ENCODE measurements at regions not wholly inside any gene's neighbourhood (a gene's known extent, or its start where the extent isn't known, plus 50 kb on each side); places are given as distances from the start of the nearest gene placed in this dataset.

GRCh38 chr3:46114323-46114988, 87.2 kb upstream of the XCR1 start:
- no peak for DNase-seq

DNA sequence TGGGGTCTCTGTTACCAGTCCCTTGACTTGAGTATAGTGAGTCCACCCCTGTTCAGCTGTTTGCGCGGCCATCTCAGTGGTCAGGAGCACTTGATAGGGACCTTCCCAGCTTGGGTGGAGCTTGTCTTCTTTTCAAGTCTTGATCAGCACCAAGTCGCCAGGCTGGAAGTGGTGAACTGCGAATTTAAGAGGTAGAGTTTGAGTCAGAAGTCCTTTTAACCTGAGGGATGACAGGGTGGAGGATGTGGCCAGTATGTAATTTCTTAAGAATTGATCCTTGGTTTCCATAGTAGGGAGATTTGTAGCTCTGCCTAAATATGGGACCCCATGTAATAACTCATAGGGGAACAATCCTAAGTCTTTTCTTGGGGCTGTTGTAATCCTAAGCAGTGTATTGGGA, 86.3 kb upstream of the XCR1 start:
- DNase-seq: no peak

- no peak for DNase-seq
These were observed 85.7 kb upstream of the XCR1 start for GRCh38 chr3:46112984-46113383.

- DNase-seq: no peak
These were observed 85.0 kb upstream of the XCR1 start for GRCh38 chr3:46112296-46112695.

GRCh38 chr3:46110701-46111493, 83.6 kb upstream of the XCR1 start:
- DNase-seq: peak in 5 of 56 donors; percentile 10 to 30 (median 24)

DNA sequence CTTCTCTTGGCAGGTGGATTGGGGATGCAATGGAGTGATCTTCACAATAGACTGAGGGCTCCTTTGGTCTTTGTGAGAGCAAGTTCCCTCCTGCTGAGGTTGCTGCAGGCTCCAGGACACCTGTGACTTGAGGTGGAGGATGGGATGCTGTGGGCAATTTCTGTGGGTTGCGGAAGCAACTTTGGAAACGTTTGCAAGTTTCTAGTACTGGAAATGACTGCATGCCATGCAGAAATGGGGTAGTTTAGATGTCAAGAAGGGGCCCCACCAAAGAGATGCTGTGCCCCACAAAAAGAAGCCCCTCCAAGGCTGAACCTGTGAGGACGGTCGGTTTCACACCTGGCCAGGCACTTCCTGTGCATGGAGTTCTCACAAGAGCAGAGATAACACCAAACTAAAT, 80.4 kb upstream of the XCR1 start:
- no peak for DNase-seq

DNA sequence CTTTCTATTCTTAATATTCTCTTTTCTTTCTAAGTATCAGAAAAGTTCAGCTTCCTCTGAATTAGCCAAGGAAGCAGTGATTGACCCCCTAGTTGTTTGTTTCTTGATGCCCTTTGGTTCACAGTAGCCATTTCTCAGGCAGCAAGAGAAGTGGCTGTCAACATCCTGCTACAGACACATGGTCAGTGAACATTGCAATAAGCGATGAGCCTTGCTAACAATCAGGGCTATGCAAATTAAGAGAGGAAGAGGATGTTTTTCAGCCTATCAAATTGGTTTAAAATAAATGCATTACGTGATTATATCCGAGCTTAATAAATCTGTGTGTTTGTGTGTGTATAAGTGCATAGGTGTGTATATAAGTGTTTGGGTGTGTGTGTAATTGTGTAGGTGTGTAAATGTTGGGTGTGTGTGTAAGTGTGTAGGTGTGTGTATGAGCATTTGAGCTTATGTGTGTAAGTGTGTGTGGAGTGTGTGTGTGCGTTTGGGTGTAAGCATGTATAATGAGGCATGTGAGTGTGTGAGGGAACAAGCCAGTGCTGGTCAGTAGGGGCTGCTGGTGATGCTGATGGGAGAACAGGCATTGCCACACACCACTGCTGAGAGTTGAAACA, 78.1 kb upstream of the XCR1 start:
- no peak for DNase-seq

DNA sequence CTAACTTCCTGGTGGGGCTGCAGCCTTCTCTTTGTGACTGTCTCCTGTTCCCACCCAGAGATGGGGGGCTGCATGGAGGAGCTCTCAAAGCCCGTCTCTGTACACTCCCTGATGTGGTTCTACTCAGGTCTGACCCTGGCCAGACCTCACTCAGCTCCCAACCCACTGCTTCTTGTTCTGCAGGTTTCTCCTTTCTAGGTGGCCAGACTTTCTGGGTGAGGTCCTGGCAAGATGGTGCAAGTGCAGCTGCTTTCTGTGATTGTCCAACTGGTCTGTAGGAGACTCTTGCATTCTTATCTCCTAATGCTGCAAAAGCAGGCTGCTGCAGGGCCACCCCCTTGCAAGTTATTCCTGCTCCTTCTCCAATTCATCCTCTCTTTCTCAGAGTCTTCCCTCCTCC, 77.4 kb upstream of the XCR1 start:
- DNase-seq: no peak

DNA sequence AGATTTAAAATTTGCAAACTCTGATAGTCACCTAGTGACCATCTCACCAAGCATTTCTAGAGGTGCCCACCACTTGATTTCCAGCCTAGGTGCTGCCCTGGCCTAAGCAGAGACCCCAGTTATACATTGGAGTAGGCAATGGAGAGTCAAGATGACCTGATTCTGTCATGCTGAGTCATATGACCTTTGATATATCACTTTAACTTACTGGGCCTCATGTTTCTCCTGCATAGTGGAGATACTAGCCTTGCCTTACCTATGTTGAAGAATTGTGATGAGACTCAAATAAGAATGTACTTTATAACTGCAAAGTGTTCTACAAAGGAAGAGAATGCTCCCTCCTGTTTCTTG, 75.5 kb upstream of the XCR1 start:
- no peak for DNase-seq

DNA sequence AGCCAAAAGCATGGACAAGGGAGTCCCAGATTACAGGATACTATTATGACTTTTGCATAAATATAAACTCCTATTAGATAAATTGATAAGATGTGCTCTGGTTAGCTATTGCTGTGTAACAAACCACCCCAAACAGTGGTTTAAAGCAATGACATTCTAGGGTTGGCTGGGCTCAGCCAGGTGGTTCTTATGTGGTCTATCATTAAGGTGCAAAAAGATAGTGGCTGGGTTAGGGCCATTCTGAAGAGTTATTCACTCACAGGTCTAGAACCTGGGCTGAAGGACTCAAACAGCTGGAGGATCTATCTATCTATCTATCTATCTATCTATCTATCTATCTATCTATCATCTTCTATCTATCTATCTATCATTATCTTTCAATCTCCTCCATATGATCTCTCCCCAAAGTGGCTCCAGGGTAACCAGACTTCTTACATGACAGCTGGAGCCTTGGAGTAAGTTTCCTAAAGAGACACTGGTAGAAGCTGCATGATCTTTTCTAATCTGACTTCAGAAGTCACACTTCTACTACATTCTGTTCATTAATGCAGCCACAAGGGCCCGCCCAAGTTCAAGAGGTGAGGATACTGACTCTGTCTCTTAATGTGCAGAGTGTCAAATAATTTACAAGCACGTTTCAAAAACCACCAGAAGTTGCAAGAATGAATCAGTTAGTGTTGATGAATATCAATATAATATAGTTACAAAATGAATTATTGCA, 74.9 kb upstream of the XCR1 start:
- DNase-seq: no peak

DNA sequence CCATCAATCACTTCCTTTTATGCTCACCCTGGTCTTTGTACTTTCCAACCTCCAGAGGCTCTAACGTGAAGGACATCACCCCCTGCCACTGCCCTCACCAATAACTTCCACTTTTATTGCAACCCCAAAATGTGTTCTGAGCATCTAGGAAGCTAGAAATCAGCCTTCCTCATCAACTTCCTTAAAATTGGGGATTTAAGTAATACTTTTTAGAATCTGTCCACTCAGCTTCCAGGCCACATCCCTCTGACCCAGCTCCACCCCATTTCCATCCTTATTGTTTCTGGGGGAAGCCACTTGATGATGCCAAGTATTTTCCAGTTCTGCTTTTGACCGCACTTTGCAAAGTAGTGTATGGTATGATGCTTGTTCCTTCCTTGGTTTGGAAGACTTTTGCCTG, 73.5 kb upstream of the XCR1 start:
- peak in 2 of 56 donors; percentile 5 to 30 for DNase-seq

DNA sequence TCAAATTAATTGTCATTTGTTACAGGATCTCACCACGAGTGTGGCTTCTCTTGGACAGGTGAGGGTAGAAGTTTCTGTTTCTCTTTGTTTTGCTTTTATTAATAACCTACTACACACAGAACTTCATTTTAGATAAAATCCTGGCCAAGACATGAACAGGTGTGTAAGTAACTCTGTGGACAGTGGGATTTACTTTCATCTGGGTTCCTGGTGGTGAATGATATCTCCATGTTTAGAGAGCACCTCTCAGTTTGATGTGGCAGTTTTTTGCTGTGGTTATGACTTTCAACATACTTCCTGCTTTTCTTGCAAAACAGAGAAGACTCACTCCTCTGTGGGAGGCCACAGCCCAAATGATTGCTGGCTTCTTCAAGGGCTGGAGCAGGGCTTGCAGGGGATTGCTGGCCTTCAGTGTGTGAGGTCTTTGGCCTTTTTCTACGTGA, 71.1 kb upstream of the XCR1 start:
- peak in 1 of 56 donors; percentile 5 for DNase-seq

- no peak for DNase-seq
These were observed 70.5 kb upstream of the XCR1 start for GRCh38 chr3:46097691-46098241.

DNA sequence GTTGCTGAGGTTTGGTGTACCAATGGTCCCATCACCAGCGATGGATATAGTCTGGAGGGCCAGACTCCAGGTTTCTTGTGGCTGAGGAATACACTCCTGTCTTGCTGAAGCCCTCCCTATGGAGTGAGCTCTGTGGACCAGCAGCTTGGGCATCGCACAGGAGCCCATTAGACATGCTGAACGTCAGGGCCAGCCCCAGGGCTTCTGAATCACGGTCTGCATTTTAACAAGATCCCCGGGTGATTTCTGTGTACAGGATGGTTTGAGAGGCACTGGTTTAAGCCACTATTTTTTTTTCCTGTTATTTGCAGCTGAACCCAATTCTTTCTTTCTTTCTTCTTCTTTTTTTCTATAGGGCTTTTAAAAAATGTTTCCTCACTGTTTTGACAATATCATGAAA, 69.5 kb upstream of the XCR1 start:
- DNase-seq: no peak

DNA sequence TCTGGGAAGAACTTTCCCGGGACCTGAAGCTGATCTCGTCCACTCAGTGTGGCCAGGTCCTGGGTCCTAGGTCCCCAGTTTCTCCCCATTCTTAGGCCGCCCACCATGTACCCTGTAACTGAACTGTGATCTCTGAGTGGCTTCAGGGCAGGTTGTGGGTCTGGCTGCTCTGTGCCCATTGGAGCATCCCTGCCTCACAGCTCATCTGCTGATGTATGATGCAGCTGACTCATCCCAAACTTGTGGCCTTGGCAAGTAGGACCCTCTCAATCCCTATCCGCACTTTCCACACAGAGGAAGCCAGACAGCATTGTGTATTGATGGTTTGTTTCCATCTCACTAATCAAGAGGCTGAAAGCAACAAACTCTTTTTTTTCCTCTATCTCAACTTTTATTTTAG, 69.1 kb upstream of the XCR1 start:
- no peak for DNase-seq

DNA sequence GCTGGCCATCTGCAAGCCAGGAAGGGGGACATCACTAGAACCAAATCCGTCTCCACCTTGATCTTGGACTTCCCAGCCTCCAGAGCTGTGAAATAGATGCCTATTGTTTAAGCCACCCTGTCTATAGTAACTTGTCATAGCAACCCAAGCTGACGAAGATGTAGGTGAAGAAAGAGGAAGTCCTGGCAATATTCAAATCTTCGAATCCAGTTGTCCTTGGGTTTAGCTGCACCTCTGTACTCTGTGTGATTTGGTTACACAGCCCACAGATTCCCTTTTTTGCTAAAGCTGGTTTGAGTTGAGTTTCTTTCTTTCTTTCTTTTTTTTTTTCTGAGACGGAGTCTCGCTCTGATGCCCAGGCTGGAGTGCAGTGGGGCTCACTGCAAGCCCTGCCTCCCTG, 68.0 kb upstream of the XCR1 start:
- no peak for DNase-seq

- no peak for DNase-seq
These were observed 67.2 kb upstream of the XCR1 start for GRCh38 chr3:46094506-46094905.

GRCh38 chr3:46093966-46094365, 66.7 kb upstream of the XCR1 start:
- DNase-seq: no peak

GRCh38 chr3:46093327-46093942, 66.2 kb upstream of the XCR1 start:
- no peak for DNase-seq

- no peak for DNase-seq
These were observed 65.4 kb upstream of the XCR1 start for GRCh38 chr3:46092702-46093080.

Data from amygdala (tissue), 56 donors.